SU-DHL-6 (cell line): ENCODE measurements at regions not wholly inside any gene's neighbourhood (a gene's known extent, or its start where the extent isn't known, plus 50 kb on each side); places are given as distances from the start of the nearest gene placed in this dataset.

Experiments
- H2AFZ ChIP-seq: fragments of 200-600 bp; sonication (generic); 2 replicates; pipeline ENCODE4 v1.6.1; 2014; ENCODE audit warnings: low read depth, mild to moderate bottlenecking, moderate library complexity, mixed read lengths, antibody characterized with exemption, low read length; ENCODE audit not compliant: severe bottlenecking
- H3F3A ChIP-seq: fragments of 200-600 bp; shearing (Covaris generic); 2 replicates; pipeline ENCODE4 v1.6.0; 2016; ENCODE audit warnings: antibody characterized with exemption, mild to moderate bottlenecking; ENCODE audit not compliant: insufficient read depth
- H3K27ac ChIP-seq: fragments of 200-600 bp; sonication (generic); 2 replicates; pipeline ENCODE4 v1.5.1; 2016; ENCODE audit warnings: low read depth, mild to moderate bottlenecking, low read length, moderate library complexity, mixed read lengths
- H3K27me3 ChIP-seq: fragments of 200-600 bp; sonication (generic), shearing (Covaris generic); 2 replicates; pipeline ENCODE4 v1.6.0; 2014; ENCODE audit warnings: mild to moderate bottlenecking, low read length
- H3K36me3 ChIP-seq: fragments of 200-600 bp; sonication (generic); 2 replicates; pipeline ENCODE4 v1.6.1; 2014; ENCODE audit warnings: mild to moderate bottlenecking, low read length, mixed read lengths
- H3K4me2 ChIP-seq: fragments of 300-600, 200-600 bp; shearing (Covaris generic), sonication (generic); 2 replicates; pipeline ENCODE4 v1.6.0; 2014; ENCODE audit warnings: low read length, low read depth, mild to moderate bottlenecking; ENCODE audit not compliant: poor library complexity, severe bottlenecking
- H3K4me3 ChIP-seq: fragments of 200-600 bp; sonication (generic); 2 replicates; pipeline ENCODE4 v1.5.1; 2014; ENCODE audit warnings: antibody characterized with exemption, low read length, mild to moderate bottlenecking, mixed read lengths; ENCODE audit not compliant: insufficient read depth, poor library complexity, severe bottlenecking
- H3K79me2 ChIP-seq: fragments of 200-600 bp; sonication (generic); 2 replicates; pipeline ENCODE4 v1.6.1; 2014; ENCODE audit warnings: mild to moderate bottlenecking, low read length, moderate library complexity; ENCODE audit not compliant: insufficient read depth
- H3K9ac ChIP-seq: fragments of 200-600 bp; sonication (generic); 2 replicates; pipeline ENCODE4 v1.7.0; 2014; ENCODE audit warnings: mild to moderate bottlenecking, low read length
- H3K9me2 ChIP-seq: fragments of 200-600 bp; sonication (generic); replicated peaks from 2 replicates; pipeline ENCODE4 v1.6.1; 2014; ENCODE audit warnings: low read length; ENCODE audit not compliant: insufficient read depth
- H3K9me3 ChIP-seq: fragments of 200-600 bp; sonication (generic); 2 replicates; pipeline ENCODE4 v1.6.1; 2014; ENCODE audit warnings: low read length, mixed read lengths; ENCODE audit not compliant: insufficient read depth
- H4K20me1 ChIP-seq: fragments of 200-600 bp; sonication (generic); 2 replicates; pipeline ENCODE4 v1.6.1; 2014; ENCODE audit warnings: low read depth, mild to moderate bottlenecking, antibody characterized with exemption, low read length, moderate library complexity, mixed read lengths
- EZH2phosphoT487 ChIP-seq: fragments of 200-600 bp; sonication (generic), shearing (Covaris generic); conservative IDR thresholded peaks from 2 replicates; pipeline ENCODE4 v1.6.1; 2018; ENCODE audit warnings: mild to moderate bottlenecking, antibody characterized with exemption, low read length, moderate library complexity, mixed read lengths
- TF ChIP-seq, protein P1 (sequence below): fragments of 200-600 bp; sonication (generic); IDR thresholded peaks from one replicate; pipeline ENCODE4 v1.5.1; 2017; ENCODE audit warnings: antibody characterized with exemption, mild to moderate bottlenecking, low read length, moderate library complexity; ENCODE audit not compliant: insufficient read depth, poor library complexity, severe bottlenecking

DNA sequence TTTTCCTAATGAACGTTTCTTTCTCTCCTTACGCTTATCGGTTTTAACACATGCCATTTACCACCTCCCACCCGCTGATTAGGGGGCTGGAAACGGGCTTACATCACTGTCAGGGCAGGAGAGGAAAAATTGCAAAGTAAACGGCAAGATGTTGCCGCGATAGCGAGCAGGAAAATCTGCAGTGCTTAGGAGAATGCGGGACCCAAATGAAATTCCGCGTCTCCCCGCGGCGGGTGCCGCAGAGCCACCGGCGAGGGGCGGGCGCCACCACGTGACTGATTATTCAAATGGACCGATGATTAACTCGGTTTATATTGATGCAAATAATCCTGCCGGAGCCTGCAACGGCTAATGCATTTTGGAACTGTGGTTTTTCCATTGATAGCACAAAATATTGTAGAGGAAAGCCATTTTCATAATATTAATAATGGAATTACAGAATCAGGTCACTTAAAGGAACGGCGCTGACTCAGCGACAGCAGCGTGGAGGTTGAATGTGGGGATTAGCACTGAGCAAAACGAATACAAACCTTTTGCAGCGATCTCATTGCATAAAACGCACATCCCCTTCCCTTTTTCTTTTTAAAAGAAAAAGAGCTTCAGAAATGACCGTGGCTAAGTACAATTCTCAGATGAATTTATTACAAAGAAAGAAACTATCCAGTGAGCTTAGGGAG lies 224.2 kb downstream of the STIM2 start:
- Histone ChIP-seq H3K9ac (no peak overlapping the region), H3K4me2 (no peak overlapping the region), H3K79me2 (no peaks in the 10 kb centered on the region), H3K4me3 (no peak overlapping the region), H3K9me3 (no peaks in the 10 kb centered on the region), H3F3A (no peaks in the 10 kb centered on the region), H4K20me1 (no peaks in the 10 kb centered on the region), H3K9me2 (no peaks in the 10 kb centered on the region), H2AFZ (no peak overlapping the region), H3K27ac (no peak overlapping the region), H3K27me3 (no peaks in the 10 kb centered on the region), H3K36me3 (no peaks in the 10 kb centered on the region)
- TF ChIP-seq EZH2phosphoT487, result no peak
- TF ChIP-seq, protein P1, sequence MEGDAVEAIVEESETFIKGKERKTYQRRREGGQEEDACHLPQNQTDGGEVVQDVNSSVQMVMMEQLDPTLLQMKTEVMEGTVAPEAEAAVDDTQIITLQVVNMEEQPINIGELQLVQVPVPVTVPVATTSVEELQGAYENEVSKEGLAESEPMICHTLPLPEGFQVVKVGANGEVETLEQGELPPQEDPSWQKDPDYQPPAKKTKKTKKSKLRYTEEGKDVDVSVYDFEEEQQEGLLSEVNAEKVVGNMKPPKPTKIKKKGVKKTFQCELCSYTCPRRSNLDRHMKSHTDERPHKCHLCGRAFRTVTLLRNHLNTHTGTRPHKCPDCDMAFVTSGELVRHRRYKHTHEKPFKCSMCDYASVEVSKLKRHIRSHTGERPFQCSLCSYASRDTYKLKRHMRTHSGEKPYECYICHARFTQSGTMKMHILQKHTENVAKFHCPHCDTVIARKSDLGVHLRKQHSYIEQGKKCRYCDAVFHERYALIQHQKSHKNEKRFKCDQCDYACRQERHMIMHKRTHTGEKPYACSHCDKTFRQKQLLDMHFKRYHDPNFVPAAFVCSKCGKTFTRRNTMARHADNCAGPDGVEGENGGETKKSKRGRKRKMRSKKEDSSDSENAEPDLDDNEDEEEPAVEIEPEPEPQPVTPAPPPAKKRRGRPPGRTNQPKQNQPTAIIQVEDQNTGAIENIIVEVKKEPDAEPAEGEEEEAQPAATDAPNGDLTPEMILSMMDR, result no peak

DNA sequence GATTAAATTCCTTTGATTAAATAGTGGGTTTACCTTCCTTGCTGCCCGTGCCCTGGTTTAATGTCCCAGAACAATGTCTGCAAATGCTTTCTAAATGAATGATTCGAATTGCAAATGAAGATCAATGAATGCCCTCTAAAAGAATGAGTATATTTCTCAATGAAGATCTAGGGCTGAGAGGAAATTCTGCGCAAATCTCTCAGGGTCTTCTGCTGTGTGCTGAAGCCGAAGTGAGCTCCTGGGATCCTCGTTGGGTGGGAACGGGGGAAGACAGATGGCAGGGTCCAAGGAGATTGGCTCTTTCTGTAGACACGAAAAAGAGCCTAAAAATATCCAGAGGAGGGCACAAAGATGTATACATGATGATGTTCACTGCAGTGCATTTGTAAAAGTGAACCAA lies 224.8 kb downstream of the STIM2 start:
- TF ChIP-seq, protein P1, result no peak
- TF ChIP-seq EZH2phosphoT487, result no peak
- Histone ChIP-seq H4K20me1 (no peaks in the 10 kb centered on the region), H3K9ac (no peak overlapping the region), H3K9me2 (no peaks in the 10 kb centered on the region), H3K9me3 (no peaks in the 10 kb centered on the region), H3K4me2 (no peak overlapping the region), H2AFZ (no peak overlapping the region), H3K4me3 (no peak overlapping the region), H3K36me3 (no peaks in the 10 kb centered on the region), H3K27ac (no peak overlapping the region), H3K79me2 (no peaks in the 10 kb centered on the region), H3K27me3 (no peaks in the 10 kb centered on the region), H3F3A (no peaks in the 10 kb centered on the region)

DNA sequence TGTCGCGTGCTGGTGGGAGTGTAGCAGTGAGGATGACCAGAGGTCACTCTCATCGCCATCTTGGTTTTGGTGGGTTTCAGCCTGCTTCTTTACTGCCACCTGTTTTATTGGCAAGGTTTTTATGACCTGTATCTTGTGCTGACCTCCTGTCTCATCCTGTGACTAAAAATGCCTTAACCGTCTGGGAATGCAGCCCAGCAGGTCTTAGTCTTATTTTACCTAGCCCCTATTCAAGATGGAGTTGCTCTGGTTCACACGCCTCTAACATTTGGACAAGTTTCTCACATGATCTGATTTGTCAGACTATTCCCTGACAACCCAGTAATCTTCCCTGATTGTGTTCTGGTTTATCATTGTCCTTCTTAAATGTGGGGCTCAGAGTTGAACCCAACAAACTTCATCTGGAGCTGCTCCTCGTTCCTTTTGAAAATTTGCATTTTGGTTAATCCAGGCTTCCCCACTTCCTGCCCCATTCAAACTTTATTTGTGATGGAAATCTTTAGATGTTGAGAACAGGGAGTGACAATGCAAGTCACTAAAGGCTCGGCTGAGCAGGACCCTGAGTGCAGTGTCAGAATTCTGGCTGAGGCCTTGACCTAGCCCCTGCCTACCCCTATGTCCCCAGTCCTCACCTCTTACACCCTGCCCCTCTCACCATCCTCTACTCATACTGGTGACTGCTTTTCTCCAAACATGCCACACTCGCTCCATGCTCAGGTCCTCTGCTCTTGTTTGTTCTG lies 226.8 kb downstream of the STIM2 start:
- Histone ChIP-seq H3K9me3 (no peaks in the 10 kb centered on the region), H3K36me3 (no peaks in the 10 kb centered on the region), H3K4me2 (no peak overlapping the region), H3F3A (no peaks in the 10 kb centered on the region), H3K4me3 (no peak overlapping the region), H3K27ac (no peak overlapping the region), H2AFZ (no peak overlapping the region), H3K9ac (no peak overlapping the region), H3K79me2 (no peaks in the 10 kb centered on the region), H4K20me1 (no peaks in the 10 kb centered on the region), H3K27me3 (no peaks in the 10 kb centered on the region), H3K9me2 (no peaks in the 10 kb centered on the region)
- TF ChIP-seq, protein P1, result no peak
- TF ChIP-seq EZH2phosphoT487, result no peak
